DOHH2 (cell line): ENCODE measurements at regions not wholly inside any gene's neighbourhood (a gene's known extent, or its start where the extent isn't known, plus 50 kb on each side); places are given as distances from the start of the nearest gene placed in this dataset.

ENCODE experiments used
- EZH2phosphoT487 ChIP-seq: fragments of 200-600 bp; sonication (generic); IDR thresholded peaks from 2 replicates; pipeline ENCODE4 v1.6.1; 2017; ENCODE audit warnings: borderline replicate concordance, mild to moderate bottlenecking, antibody characterized with exemption, low read length, moderate library complexity, mixed read lengths
- TF ChIP-seq, protein P1 (sequence below): fragments of 200-600 bp; sonication (generic); IDR thresholded peaks from one replicate; pipeline ENCODE4 v1.5.1; 2014; ENCODE audit warnings: antibody characterized with exemption, mild to moderate bottlenecking, low read depth, low read length; ENCODE audit not compliant: poor library complexity, severe bottlenecking

DNA sequence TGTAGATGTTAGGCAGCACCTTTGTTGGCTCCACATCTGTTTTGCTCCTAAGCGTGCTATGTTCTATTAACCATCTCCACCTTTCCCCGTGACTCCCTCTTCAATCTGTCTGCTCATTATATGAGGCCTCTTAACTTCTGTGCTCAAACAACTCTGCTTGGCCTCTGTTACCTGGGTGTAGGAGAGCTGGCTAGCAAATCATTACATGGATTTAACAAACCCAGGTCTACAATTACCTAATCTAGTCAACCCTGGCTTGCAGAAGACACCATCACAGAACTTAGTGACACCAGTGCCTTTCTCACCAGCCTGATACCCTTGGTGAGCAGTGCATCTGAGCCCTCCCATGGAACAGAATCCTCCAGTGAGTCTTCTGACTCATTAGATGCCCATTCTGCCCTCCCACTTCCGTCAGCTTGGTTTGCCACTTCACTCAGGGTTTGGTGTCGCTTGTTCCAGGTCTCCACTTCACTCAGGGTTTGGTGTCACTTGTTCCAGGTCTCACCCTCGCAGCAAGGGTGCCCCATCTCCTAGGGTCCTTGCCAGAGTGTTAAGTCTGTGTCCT is 92.0 kb upstream of the KIF26B start:
- TF ChIP-seq, protein P1, sequence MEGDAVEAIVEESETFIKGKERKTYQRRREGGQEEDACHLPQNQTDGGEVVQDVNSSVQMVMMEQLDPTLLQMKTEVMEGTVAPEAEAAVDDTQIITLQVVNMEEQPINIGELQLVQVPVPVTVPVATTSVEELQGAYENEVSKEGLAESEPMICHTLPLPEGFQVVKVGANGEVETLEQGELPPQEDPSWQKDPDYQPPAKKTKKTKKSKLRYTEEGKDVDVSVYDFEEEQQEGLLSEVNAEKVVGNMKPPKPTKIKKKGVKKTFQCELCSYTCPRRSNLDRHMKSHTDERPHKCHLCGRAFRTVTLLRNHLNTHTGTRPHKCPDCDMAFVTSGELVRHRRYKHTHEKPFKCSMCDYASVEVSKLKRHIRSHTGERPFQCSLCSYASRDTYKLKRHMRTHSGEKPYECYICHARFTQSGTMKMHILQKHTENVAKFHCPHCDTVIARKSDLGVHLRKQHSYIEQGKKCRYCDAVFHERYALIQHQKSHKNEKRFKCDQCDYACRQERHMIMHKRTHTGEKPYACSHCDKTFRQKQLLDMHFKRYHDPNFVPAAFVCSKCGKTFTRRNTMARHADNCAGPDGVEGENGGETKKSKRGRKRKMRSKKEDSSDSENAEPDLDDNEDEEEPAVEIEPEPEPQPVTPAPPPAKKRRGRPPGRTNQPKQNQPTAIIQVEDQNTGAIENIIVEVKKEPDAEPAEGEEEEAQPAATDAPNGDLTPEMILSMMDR: no peak
- no peak for TF ChIP-seq EZH2phosphoT487
